Esophagus muscularis mucosa (tissue), 4 donors: ENCODE measurements at regions not wholly inside any gene's neighbourhood (a gene's known extent, or its start where the extent isn't known, plus 50 kb on each side); places are given as distances from the start of the nearest gene placed in this dataset.

Source experiments
- DNase-seq: peaks from one replicate; pipeline ENCODE4 v3.0.0-alpha.2; 2017; ENCODE audit errors: extremely low spot score
- H3K27ac ChIP-seq, 4 donors: fragments of 200-600 bp; sonication (generic); replicated peaks in 1 of 4; 1 replicate in 3 of 4; 2 replicates in 1 of 4; pipeline ENCODE4 v1.5.1; 2016 to 2019; ENCODE audit warnings: mild to moderate bottlenecking in 1 of 4
- H3K27me3 ChIP-seq, 4 donors: fragments of 200-600 bp; sonication (generic); one replicate each; pipeline versions ENCODE4 v1.5.1 to v1.6.0; 2016 to 2019
- H3K36me3 ChIP-seq, 4 donors: fragments of 200-600 bp; sonication (generic); one replicate each; pipeline ENCODE4 v1.5.1; 2016 to 2019
- H3K4me1 ChIP-seq, 4 donors: fragments of 200-600 bp; sonication (generic); one replicate each; pipeline ENCODE4 v1.5.1; 2016 to 2019
- H3K4me3 ChIP-seq, 4 donors: fragments of 200-600 bp; sonication (generic); 1 replicate in 2 of 4; 2 replicates in 2 of 4; pipeline ENCODE4 v1.5.1; 2016 to 2019; ENCODE audit warnings: mild to moderate bottlenecking in 4 of 4, moderate library complexity in 1 of 4
- H3K9me3 ChIP-seq, 4 donors: fragments of 200-600 bp; sonication (generic); 1 replicate in 3 of 4; 2 replicates in 1 of 4; pipeline ENCODE4 v1.5.1; 2016 to 2019
- CTCF ChIP-seq, 3 experiments: fragments of 200-600 bp in 2 of 3; fragments of 450-650 bp in 1 of 3; sonication (generic) in 2 of 3; IDR thresholded peaks; one replicate each; pipeline ENCODE4 v1.5.1; 2017 to 2019; ENCODE audit warnings: antibody characterized with exemption in 3 of 3, mild to moderate bottlenecking in 2 of 3, moderate library complexity in 1 of 3
- EP300 ChIP-seq: sonication (generic); formaldehyde crosslinking; IDR thresholded peaks from one replicate; pipeline ENCODE4 v1.6.1; 2017; ENCODE audit warnings: antibody characterized with exemption
- POLR2A ChIP-seq: fragments of 450-650 bp; IDR thresholded peaks from one replicate; pipeline ENCODE4 v1.6.1; 2017; ENCODE audit warnings: antibody characterized with exemption, moderate library complexity, mild to moderate bottlenecking, low read depth
- POLR2AphosphoS5 ChIP-seq, 2 donors: sonication (generic); formaldehyde crosslinking; IDR thresholded peaks; one replicate each; pipeline ENCODE4 v1.6.1; 2017; ENCODE audit warnings: antibody characterized with exemption in 2 of 2
- WGBS: methylation state at CpG from one replicate; pipeline ENCODE4 v1.1.5; 2018; 5-methylcytosine and 5-hydroxymethylcytosine counted together
- intact Hi-C: fragments of 100-400 bp; cut with DNase I; formaldehyde crosslinking; loops from one replicate; pipeline ENCODE4 v1.15.1; 2023

DNA sequence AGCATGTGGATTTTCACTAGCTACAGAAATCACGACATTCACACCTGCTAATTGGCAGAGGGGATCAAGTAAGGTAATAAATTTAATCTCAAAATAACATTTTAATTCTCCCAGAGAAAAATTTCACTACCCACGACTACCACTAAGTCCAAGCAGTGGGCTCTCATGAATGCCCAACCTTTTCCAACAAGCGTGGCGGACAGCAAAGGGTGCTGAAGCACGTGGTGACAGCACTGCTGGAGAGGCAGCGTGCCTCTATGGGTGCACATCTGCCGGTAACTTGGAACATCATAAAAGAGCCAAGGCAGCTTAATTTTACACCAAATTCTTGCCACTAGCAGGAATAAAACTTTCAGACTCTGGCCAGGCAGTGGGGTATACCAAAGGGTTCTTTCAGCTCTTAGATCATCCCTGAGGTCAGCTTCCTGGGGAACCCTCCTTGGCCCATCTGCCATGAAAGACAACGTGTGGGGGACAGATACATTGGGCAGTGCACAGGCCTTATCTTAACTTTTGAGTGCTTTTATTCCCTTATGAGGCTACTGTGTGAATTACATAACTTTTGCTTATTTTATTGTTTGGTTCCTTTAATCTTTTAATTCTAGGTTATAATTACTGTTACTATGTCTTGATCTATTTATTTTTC, 206.7 kb upstream of the KCTD7 start:
- no peak for DNase-seq
- H3K4me3 ChIP-seq = no peak overlapping the region
- H3K9me3 ChIP-seq = no peaks in the 10 kb centered on the region
- no peaks in the 10 kb centered on the region for H3K4me1 ChIP-seq
- intact Hi-C loops = no loop called here
- no peak for TF ChIP-seq POLR2AphosphoS5 (IDR thresholded peaks at IDR 0.05)
- TF ChIP-seq POLR2A = no peak
- TF ChIP-seq EP300 = no peak
- TF ChIP-seq CTCF (IDR thresholded peaks at IDR 0.05) = no peak
- no peaks in the 10 kb centered on the region for H3K27me3 ChIP-seq
- H3K36me3 ChIP-seq = peaks cover 0 to 23% (median 0%) of the 10 kb centered on the region in 4 donors
- 86% methylated on average over 8 of the region's 8 CpGs for WGBS
- no peak overlapping the region for H3K27ac ChIP-seq

- intact Hi-C loops = no loop called here
These were observed 205.0 kb upstream of the KCTD7 start for GRCh38 chr7:66423729-66424128.

DNA sequence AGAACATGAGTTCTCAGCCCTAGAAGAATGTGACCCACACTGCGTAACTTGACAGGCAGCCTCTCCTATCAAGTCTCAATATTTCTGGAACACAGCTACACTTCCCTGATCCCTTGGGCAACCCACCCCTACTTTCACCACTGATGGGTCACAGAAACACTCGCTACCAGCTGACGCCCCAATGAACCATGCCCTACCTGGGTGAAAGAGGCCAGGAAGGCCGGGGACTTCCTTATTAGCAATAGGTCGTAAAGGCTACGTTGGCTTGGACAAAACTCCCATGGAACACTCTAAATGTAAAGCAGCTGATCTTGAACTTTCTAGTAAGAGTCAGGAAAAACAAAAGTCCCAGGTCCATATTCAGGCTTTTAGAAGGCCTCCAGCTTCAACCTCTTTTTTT, 202.3 kb upstream of the KCTD7 start:
- H3K9me3 ChIP-seq = no peaks in the 10 kb centered on the region
- intact Hi-C loops = no loop called here
- no peak for DNase-seq
- no peak overlapping the region for H3K4me3 ChIP-seq
- TF ChIP-seq POLR2AphosphoS5 (IDR thresholded peaks at IDR 0.05) (no peak), EP300 (no peak), CTCF (IDR thresholded peaks at IDR 0.05) (no peak), POLR2A (no peak)
- H3K27me3 ChIP-seq = no peaks in the 10 kb centered on the region
- 99% methylated on average over 6 of the region's 6 CpGs for WGBS
- H3K27ac ChIP-seq = no peak overlapping the region
- H3K4me1 ChIP-seq = no peaks in the 10 kb centered on the region
- peaks cover 0 to 36% (median 0%) of the 10 kb centered on the region in 4 donors for H3K36me3 ChIP-seq

More at GRCh38 chr7:66423729-66424128, 205.0 kb upstream of the KCTD7 start:
- H3K27me3 ChIP-seq = no peaks in the 10 kb centered on the region
- TF ChIP-seq POLR2A (no peak), EP300 (no peak), POLR2AphosphoS5 (IDR thresholded peaks at IDR 0.05) (no peak), CTCF (IDR thresholded peaks at IDR 0.05) (no peak)
- no peak overlapping the region for H3K27ac ChIP-seq
- H3K4me1 ChIP-seq = no peaks in the 10 kb centered on the region
- H3K36me3 ChIP-seq = peaks cover 0 to 36% (median 0%) of the 10 kb centered on the region in 4 donors
- no peak overlapping the region for H3K4me3 ChIP-seq
- no peaks in the 10 kb centered on the region for H3K9me3 ChIP-seq
- no peak for DNase-seq
- WGBS = 90% methylated on average over 7 of the region's 7 CpGs

GRCh38 chr7:66426996-66427395, 201.7 kb upstream of the KCTD7 start:
- intact Hi-C loops = no loop called here
- 84% methylated on average over 5 of the region's 5 CpGs for WGBS
- Histone ChIP-seq H3K36me3 (peaks cover 0 to 36% (median 0%) of the 10 kb centered on the region in 4 donors), H3K27ac (no peak overlapping the region), H3K4me3 (no peak overlapping the region), H3K4me1 (no peaks in the 10 kb centered on the region), H3K9me3 (no peaks in the 10 kb centered on the region), H3K27me3 (no peaks in the 10 kb centered on the region)
- TF ChIP-seq CTCF (IDR thresholded peaks at IDR 0.05) = no peak
- no peak for DNase-seq

DNA sequence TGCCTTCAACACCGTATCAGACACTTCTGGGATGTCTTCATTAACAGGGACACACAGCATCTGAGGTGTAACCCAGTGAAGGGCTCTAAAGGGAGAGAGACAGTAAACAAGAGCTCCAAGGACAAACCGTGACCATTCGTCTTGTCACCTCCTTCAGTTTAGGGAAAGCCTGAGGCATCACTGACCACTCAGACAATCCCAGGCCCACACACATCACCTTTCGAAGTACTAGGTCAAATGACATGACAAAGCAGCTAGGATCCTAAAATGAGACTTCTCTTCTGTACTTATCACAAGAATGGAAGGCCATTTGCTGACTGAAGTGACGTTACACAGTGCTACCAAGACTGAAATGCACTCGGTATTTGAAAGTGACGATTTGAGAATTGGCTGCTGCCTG, 200.7 kb upstream of the KCTD7 start:
- H3K4me1 ChIP-seq = no peaks in the 10 kb centered on the region
- intact Hi-C loops = no loop called here
- WGBS = 93% methylated on average over 7 of the region's 7 CpGs
- no peak for DNase-seq
- H3K9me3 ChIP-seq = no peaks in the 10 kb centered on the region
- no peaks in the 10 kb centered on the region for H3K27me3 ChIP-seq
- no peak overlapping the region for H3K4me3 ChIP-seq
- H3K27ac ChIP-seq = no peak overlapping the region
- TF ChIP-seq CTCF (IDR thresholded peaks at IDR 0.05) (no peak), POLR2A (no peak), POLR2AphosphoS5 (IDR thresholded peaks at IDR 0.05) (no peak), EP300 (no peak)
- peaks cover 0 to 36% (median 0%) of the 10 kb centered on the region in 4 donors for H3K36me3 ChIP-seq
